Large intestine (tissue), 3 donors: ENCODE measurements at regions not wholly inside any gene's neighbourhood (a gene's known extent, or its start where the extent isn't known, plus 50 kb on each side); places are given as distances from the start of the nearest gene placed in this dataset.

Experiments used
- DNase-seq, 2 donors: peaks; one replicate each; pipeline versions ENCODE4 v3.0.0 to v3.0.0-alpha.2; 2013
- H3K27ac ChIP-seq: one replicate; pipeline ENCODE4 v1.5.1; 2013; ENCODE audit warnings: low read length
- H3K27me3 ChIP-seq: 2 replicates; pipeline ENCODE4 v1.6.1; 2013; ENCODE audit warnings: low read length; ENCODE audit not compliant: control insufficient read depth, insufficient read depth
- H3K36me3 ChIP-seq: 2 replicates; pipeline ENCODE4 v1.6.1; 2013; ENCODE audit warnings: low read length; ENCODE audit not compliant: control insufficient read depth, insufficient read depth
- H3K4me1 ChIP-seq: one replicate; pipeline ENCODE4 v1.6.1; 2013; ENCODE audit warnings: low read length; ENCODE audit not compliant: control insufficient read depth, insufficient read depth
- H3K4me3 ChIP-seq: one replicate; pipeline ENCODE4 v1.5.1; 2013; ENCODE audit warnings: low read length
- H3K9me3 ChIP-seq: one replicate; pipeline ENCODE4 v1.6.1; 2013; ENCODE audit warnings: mild to moderate bottlenecking, low read depth, low read length, moderate library complexity; ENCODE audit not compliant: control insufficient read depth
- WGBS: methylation state at CpG from one replicate; pipeline ENCODE4 v1.1.5; 2013; ENCODE audit warnings: low lambda C conversion rate; ENCODE audit not compliant: insufficient coverage; 5-methylcytosine and 5-hydroxymethylcytosine counted together

- H3K4me1 ChIP-seq = no peaks in the 10 kb centered on the region
- WGBS = 82% methylated on average over 2 of the region's 10 CpGs
- no peak overlapping the region for H3K27ac ChIP-seq
- no peak for DNase-seq
- no peaks in the 10 kb centered on the region for H3K9me3 ChIP-seq
- no peaks in the 10 kb centered on the region for H3K36me3 ChIP-seq
- no peak overlapping the region for H3K4me3 ChIP-seq
- no peaks in the 10 kb centered on the region for H3K27me3 ChIP-seq
These were observed 200.9 kb downstream of the GADD45G start for GRCh38 chr9:89805571-89806292.

- no peaks in the 10 kb centered on the region for H3K27me3 ChIP-seq
- DNase-seq = no peak
- H3K36me3 ChIP-seq = no peaks in the 10 kb centered on the region
- H3K9me3 ChIP-seq = no peaks in the 10 kb centered on the region
- no peaks in the 10 kb centered on the region for H3K4me1 ChIP-seq
- no peak overlapping the region for H3K27ac ChIP-seq
- H3K4me3 ChIP-seq = no peak overlapping the region
- WGBS = no CpG with 5 or more reads among the region's 4 CpGs
These were observed 201.7 kb downstream of the GADD45G start for GRCh38 chr9:89806371-89807100.

GRCh38 chr9:89807101-89807395 lies 202.2 kb downstream of the GADD45G start:
- Histone ChIP-seq H3K4me3 (no peak overlapping the region), H3K9me3 (no peaks in the 10 kb centered on the region), H3K27ac (no peak overlapping the region), H3K4me1 (no peaks in the 10 kb centered on the region), H3K27me3 (no peaks in the 10 kb centered on the region), H3K36me3 (no peaks in the 10 kb centered on the region)
- no CpG with 5 or more reads among the region's 5 CpGs for WGBS
- no peak for DNase-seq

- Histone ChIP-seq H3K27me3 (no peaks in the 10 kb centered on the region), H3K27ac (no peak overlapping the region), H3K4me1 (no peaks in the 10 kb centered on the region), H3K4me3 (no peak overlapping the region), H3K9me3 (no peaks in the 10 kb centered on the region), H3K36me3 (no peaks in the 10 kb centered on the region)
- WGBS = no CpG with 5 or more reads among the region's 2 CpGs
- DNase-seq = no peak
These were observed 202.9 kb downstream of the GADD45G start for GRCh38 chr9:89807682-89808075.

- DNase-seq = no peak
- H3K4me3 ChIP-seq = no peak overlapping the region
- no CpG with 5 or more reads among the region's 13 CpGs for WGBS
- H3K27ac ChIP-seq = no peak overlapping the region
- H3K27me3 ChIP-seq = no peaks in the 10 kb centered on the region
- H3K4me1 ChIP-seq = no peaks in the 10 kb centered on the region
- H3K36me3 ChIP-seq = no peaks in the 10 kb centered on the region
- no peaks in the 10 kb centered on the region for H3K9me3 ChIP-seq
These were observed 203.4 kb downstream of the GADD45G start for GRCh38 chr9:89808076-89808755.

- H3K27ac ChIP-seq = no peak overlapping the region
- H3K4me3 ChIP-seq = no peak overlapping the region
- no peaks in the 10 kb centered on the region for H3K27me3 ChIP-seq
- no peaks in the 10 kb centered on the region for H3K4me1 ChIP-seq
- H3K9me3 ChIP-seq = no peaks in the 10 kb centered on the region
- DNase-seq = no peak
- H3K36me3 ChIP-seq = no peaks in the 10 kb centered on the region
- WGBS = no CpG with 5 or more reads among the region's 12 CpGs
These were observed 204.0 kb downstream of the GADD45G start for GRCh38 chr9:89808756-89809181.

- Histone ChIP-seq H3K9me3 (no peaks in the 10 kb centered on the region), H3K27ac (no peak overlapping the region), H3K36me3 (no peaks in the 10 kb centered on the region), H3K27me3 (no peaks in the 10 kb centered on the region), H3K4me1 (no peaks in the 10 kb centered on the region), H3K4me3 (no peak overlapping the region)
- no peak for DNase-seq
- WGBS = no CpG with 5 or more reads among the region's 7 CpGs
These were observed 205.6 kb downstream of the GADD45G start for GRCh38 chr9:89810431-89810830.

GRCh38 chr9:89811356-89811755 lies 206.5 kb downstream of the GADD45G start:
- Histone ChIP-seq H3K4me3 (no peak overlapping the region), H3K27me3 (no peaks in the 10 kb centered on the region), H3K4me1 (no peaks in the 10 kb centered on the region), H3K36me3 (no peaks in the 10 kb centered on the region), H3K9me3 (no peaks in the 10 kb centered on the region), H3K27ac (no peak overlapping the region)
- no CpG with 5 or more reads among the region's 3 CpGs for WGBS
- DNase-seq = no peak

- Histone ChIP-seq H3K4me1 (no peaks in the 10 kb centered on the region), H3K36me3 (no peaks in the 10 kb centered on the region), H3K4me3 (no peak overlapping the region), H3K27ac (no peak overlapping the region), H3K9me3 (no peaks in the 10 kb centered on the region), H3K27me3 (no peaks in the 10 kb centered on the region)
- no CpG with 5 or more reads among the region's 10 CpGs for WGBS
- DNase-seq = no peak
These were observed 207.2 kb downstream of the GADD45G start for GRCh38 chr9:89811886-89812450.

- no peak for DNase-seq
- H3K27ac ChIP-seq = no peak overlapping the region
- no peaks in the 10 kb centered on the region for H3K4me1 ChIP-seq
- no peaks in the 10 kb centered on the region for H3K36me3 ChIP-seq
- WGBS = no CpG with 5 or more reads among the region's 10 CpGs
- H3K9me3 ChIP-seq = no peaks in the 10 kb centered on the region
- H3K4me3 ChIP-seq = no peak overlapping the region
- H3K27me3 ChIP-seq = no peaks in the 10 kb centered on the region
These were observed 207.9 kb downstream of the GADD45G start for GRCh38 chr9:89812556-89813181.
